ENCODE measurements at regions not wholly inside any gene's neighbourhood (a gene's known extent, or its start where the extent isn't known, plus 50 kb on each side); places are given as distances from the start of the nearest gene placed in this dataset.

- FAIRE-seq (no peak), DNase-seq (ENCODE audit: insufficient read length, low spot score) (no peak)
- TF ChIP-seq POLR2A (IDR thresholded peaks at IDR 0.05; ENCODE audit: low read depth, low read length) = no peak
Measured at GRCh38 chr10:128281343-128281742, 155.1 kb upstream of the MKI67 start.

DNA sequence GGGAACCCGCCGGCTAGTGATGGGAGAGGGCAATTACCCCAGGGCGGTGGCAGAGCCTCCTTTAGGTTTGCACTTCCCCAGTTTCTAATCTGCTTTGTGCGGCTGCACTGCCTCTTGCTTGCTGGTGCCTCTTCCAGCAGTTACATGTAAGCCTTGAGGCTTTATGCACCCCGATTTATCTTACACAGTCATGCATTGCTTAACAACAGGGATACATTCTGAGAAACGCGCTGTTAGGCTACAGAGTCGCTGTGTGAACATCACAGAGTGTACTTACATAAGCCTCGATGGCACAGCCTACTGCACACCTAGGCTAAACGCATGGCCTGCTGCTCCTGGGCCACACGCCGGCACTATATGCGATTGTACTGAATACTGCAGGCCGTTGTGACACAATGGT lies 155.6 kb upstream of the MKI67 start:
- TF ChIP-seq POLR2A (IDR thresholded peaks at IDR 0.05; ENCODE audit: low read depth, low read length) = no peak
- FAIRE-seq (no peak), DNase-seq (ENCODE audit: insufficient read length, low spot score) (no peak)

DNA sequence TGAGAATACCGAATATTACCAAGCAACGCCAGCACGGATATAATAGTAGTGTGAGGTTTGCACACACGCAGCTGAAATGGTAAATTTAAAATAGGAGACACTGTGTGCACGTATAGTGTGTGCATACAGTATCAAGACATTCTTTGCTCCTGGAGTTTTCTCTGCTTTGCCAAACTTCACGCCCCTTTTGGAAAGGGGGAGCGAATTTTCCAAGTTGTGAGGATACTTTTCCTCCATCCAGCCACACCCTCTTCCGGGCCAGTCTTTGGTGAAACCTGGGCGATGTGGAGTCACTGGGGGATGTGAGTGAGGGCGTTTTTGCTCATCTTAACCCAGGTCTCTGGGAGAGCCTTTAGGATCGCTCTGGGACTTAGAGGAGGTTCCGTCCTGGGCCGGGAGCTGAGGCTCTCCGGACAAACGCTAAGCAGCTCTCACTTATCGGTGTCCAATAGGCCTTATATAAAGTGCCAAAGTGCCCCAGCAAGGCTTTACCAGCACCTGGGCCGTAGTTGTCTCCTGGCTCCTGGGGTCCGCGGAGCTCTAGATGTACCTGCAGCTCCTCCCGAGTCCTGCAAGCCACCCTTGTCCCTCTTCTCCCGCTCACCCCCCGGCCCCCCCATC lies 160.0 kb upstream of the MKI67 start:
- TF ChIP-seq POLR2A (IDR thresholded peaks at IDR 0.05; ENCODE audit: low read depth, low read length) = no peak
- DNase-seq (ENCODE audit: insufficient read length, low spot score) (no peak), FAIRE-seq (no peak)

DNA sequence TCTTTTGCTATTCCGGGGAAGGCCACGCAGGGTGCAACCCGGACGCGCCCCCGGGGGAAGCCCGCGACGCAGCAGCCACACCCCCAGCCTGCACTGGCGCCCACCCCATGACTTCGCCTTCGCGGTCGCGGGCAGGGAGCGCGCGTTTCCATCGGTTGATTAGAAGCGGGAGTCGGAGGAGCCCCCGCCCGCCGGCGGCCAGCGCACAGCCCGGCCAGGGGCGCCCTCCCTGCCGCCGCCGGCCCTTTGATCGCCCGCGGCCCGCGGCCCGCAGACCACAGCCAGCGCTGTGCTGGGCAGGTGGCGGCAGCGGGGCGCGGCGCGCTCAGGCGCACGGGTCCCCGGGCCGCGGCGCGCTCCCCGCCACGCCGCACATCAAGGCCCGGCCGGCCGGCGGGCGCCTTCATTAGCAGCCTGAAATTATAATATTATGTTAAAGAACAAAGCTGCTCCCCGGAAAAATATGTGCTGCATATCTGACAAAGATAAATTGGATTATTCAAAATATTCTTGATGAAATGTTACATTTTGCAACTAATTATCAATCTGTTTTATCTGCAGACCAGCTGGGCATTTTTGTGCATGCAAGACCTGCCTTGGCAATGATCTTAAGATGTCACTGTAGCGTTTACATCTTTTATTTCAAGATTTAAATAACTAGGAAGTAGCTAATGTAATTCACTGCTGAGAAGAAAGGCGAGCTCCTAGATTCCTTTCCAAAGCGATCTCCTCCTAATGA lies 160.7 kb upstream of the MKI67 start:
- DNase-seq (ENCODE audit: insufficient read length, low spot score) (no peak), FAIRE-seq (no peak)
- TF ChIP-seq POLR2A (IDR thresholded peaks at IDR 0.05; ENCODE audit: low read depth, low read length) = no peak

DNA sequence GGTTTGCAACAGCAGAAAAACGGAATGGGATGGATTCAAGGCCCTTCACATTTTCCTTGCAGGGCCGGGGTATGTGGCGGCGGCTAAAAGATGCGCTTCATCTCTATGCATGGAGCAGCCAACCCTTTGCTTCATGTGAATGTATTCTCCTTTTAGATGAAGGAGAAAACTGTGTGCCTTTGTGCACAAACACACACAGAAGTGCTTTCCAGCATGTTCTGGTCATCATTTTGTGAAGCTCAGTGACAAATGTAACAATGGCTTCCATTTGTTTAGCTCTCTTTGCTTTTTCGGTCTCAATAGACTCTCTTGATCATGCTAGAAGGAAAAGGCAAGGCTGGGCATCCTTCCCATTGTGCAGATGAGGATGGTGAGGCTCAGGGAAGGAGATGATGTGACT lies 161.7 kb upstream of the MKI67 start:
- no peak for DNase-seq (ENCODE audit: insufficient read length, low spot score)
- FAIRE-seq = no peak
- no peak for TF ChIP-seq POLR2A (IDR thresholded peaks at IDR 0.05; ENCODE audit: low read depth, low read length)

- DNase-seq (ENCODE audit: insufficient read length, low spot score) (no peak), FAIRE-seq (no peak)
- no peak for TF ChIP-seq POLR2A (IDR thresholded peaks at IDR 0.05; ENCODE audit: low read depth, low read length)
Measured at GRCh38 chr10:128289621-128290020, 163.4 kb upstream of the MKI67 start.

DNA sequence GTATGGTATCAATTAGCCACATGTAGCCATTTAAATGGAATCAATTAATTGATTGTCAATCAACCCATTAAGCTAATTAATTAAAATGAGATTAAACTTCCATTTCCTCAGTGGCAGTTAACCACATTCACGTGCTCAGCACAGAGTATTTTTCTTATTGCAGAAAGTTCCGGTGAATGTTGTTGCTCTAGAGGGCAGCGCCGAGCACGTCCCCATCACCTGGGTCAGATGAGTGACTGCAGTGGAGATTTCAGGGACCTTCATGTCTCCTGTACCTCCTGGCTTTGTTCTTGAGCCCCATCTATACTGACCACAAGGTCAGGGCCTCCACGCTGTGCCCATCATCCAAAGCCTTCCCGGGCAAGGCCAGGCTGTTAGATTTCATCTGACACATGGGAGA lies 168.8 kb upstream of the MKI67 start:
- no peak for FAIRE-seq
- no peak for TF ChIP-seq POLR2A (IDR thresholded peaks at IDR 0.05; ENCODE audit: low read depth, low read length)

GRCh38 chr10:128296253-128297007 lies 170.2 kb upstream of the MKI67 start:
- TF ChIP-seq POLR2A (IDR thresholded peaks at IDR 0.05; ENCODE audit: low read depth, low read length) = no peak
- FAIRE-seq (no peak), DNase-seq (ENCODE audit: insufficient read length, low spot score) (no peak)

More for the DNA sequence above, 168.8 kb upstream of the MKI67 start:
- DNase-seq (ENCODE audit: insufficient read length, low spot score) = no peak

- FAIRE-seq (no peak), DNase-seq (ENCODE audit: insufficient read length, low spot score) (no peak)
- no peak for TF ChIP-seq POLR2A (IDR thresholded peaks at IDR 0.05; ENCODE audit: low read depth, low read length)
Measured at GRCh38 chr10:128297709-128298378, 171.6 kb upstream of the MKI67 start.

- FAIRE-seq (no peak), DNase-seq (ENCODE audit: insufficient read length, low spot score) (no peak)
- no peak for TF ChIP-seq POLR2A (IDR thresholded peaks at IDR 0.05; ENCODE audit: low read depth, low read length)
Measured at GRCh38 chr10:128298587-128298986, 172.4 kb upstream of the MKI67 start.

DNA sequence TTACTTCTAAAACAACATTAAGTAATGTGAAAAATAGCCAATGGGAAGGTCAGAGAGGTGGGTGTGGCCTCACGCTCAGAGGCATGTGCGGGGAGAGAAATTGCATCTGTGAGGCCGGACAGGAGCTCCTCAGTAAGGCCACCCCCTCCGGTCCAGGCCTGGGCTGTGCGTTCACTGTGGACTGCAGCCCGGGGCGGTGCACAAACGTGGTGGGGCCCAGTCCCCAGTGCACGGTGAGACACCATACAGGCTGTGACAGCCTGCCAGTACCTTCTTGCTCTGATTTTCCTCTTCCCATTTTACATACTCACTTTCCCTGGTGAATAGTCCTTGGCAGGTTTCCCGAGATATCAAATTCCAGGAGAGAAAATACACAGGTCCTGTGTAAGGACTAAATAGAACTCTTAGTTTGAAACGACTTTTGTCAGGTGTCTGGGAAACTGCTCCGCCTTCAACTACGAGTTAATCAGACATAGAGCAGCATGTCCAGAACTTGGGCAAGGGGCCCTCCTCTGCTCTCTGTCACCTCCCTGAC lies 174.1 kb upstream of the MKI67 start:
- FAIRE-seq = no peak
- TF ChIP-seq POLR2A (IDR thresholded peaks at IDR 0.05; ENCODE audit: low read depth, low read length) = no peak
- no peak for DNase-seq (ENCODE audit: insufficient read length, low spot score)

DNA sequence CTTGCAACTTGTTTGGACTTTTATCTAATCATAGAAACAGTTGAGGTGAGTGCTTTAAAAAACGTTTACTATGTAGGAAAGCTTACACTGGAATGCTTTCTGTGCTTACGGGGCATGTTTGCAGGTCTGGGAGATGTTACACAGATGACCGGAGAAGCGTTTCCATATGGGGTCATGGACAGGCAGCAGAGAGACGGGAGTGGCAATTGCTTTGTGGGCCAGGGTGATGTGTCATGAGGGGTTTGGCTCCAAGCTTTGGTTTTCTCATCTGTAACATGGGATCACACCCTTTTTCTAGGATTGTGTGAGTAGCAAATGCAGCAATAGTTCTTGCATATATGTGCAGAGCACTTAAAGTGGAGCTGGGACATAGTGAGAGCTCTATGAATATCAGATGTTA lies 174.8 kb upstream of the MKI67 start:
- TF ChIP-seq POLR2A (IDR thresholded peaks at IDR 0.05; ENCODE audit: low read depth, low read length) = no peak
- no peak for FAIRE-seq
- DNase-seq (ENCODE audit: insufficient read length, low spot score) = no peak

- DNase-seq (ENCODE audit: insufficient read length, low spot score) (no peak), FAIRE-seq (no peak)
- TF ChIP-seq POLR2A (IDR thresholded peaks at IDR 0.05; ENCODE audit: low read depth, low read length) = no peak
Measured at GRCh38 chr10:128302808-128303207, 176.6 kb upstream of the MKI67 start.

- no peak for FAIRE-seq
Measured at GRCh38 chr10:128304271-128304670, 178.0 kb upstream of the MKI67 start.

More at GRCh38 chr10:128304271-128304670, 178.0 kb upstream of the MKI67 start:
- no peak for DNase-seq (ENCODE audit: insufficient read length, low spot score)
- no peak for TF ChIP-seq POLR2A (IDR thresholded peaks at IDR 0.05; ENCODE audit: low read depth, low read length)

All from H54 (cell line).